GM12878 (cell line): ENCODE measurements at regions not wholly inside any gene's neighbourhood (a gene's known extent, or its start where the extent isn't known, plus 50 kb on each side); places are given as distances from the start of the nearest gene placed in this dataset.

Experiments used
- ATAC-seq: fragments of 200-7000 bp; cut with Tn5 transposase; 3 replicates; pipeline ENCODE4 v1.9.1; 2020; ENCODE audit warnings: mild to moderate bottlenecking, moderate library complexity
- BruUV-seq: library from RNA; stranded (reverse); fragments of 400-500 nt; replicated peaks from 2 replicates; lab custom pipeline; 2021; lab: Mats Ljungman, UMichigan
- CTCF ChIA-PET: fragments of 300-600 bp; sonication (Branson Sonifier 250); formaldehyde crosslinking; extraction: SDS; loops from one replicate; lab custom pipeline; 2021; ENCODE audit warnings: inconsistent platforms; lab: Yijun Ruan, JAX
- POLR2A ChIA-PET: fragments of 350-600 bp; formaldehyde crosslinking; extraction: SDS; loops from one replicate; lab custom pipeline; 2021; ENCODE audit warnings: inconsistent platforms; lab: Charles Lee
- RAD21 ChIA-PET: fragments of 300-600 bp; sonication (Branson Sonifier 250); formaldehyde crosslinking; loops from one replicate; lab custom pipeline; 2023; ENCODE audit warnings: antibody characterized with exemption; ENCODE audit not compliant: unreplicated experiment; lab: Charles Lee
- SMC1A ChIA-PET: fragments of 300-600 bp; sonication (Branson Sonifier 250); formaldehyde crosslinking; loops from one replicate; lab custom pipeline; 2023; ENCODE audit not compliant: unreplicated experiment, uncharacterized antibody; lab: Charles Lee
- DNase-seq: peaks from one replicate; pipeline ENCODE4 v3.0.0-alpha.2; 2011; ENCODE audit warnings: low read depth, low spot score
- FAIRE-seq: peaks from 3 replicates; lab custom pipeline; 2011; peaks lifted over from hg19 to GRCh38; lab: Jason Lieb, UNC
- H2AFZ ChIP-seq: 2 replicates; pipeline ENCODE4 v1.6.0; 2011; ENCODE audit warnings: low read depth, low read length, control low read depth; ENCODE audit not compliant: control insufficient read depth
- H3K27ac ChIP-seq: 2 replicates; pipeline ENCODE4 v1.5.1; 2011; ENCODE audit warnings: control low read depth; ENCODE audit not compliant: control insufficient read depth, insufficient read depth
- H3K27me3 ChIP-seq, 2 experiments: replicated peaks in 1 of 2; 2 replicates each; pipeline versions ENCODE4 v1.6.0 to v1.6.1; 2011; ENCODE audit warnings: low read length in 1 of 2; ENCODE audit not compliant: control insufficient read depth in 2 of 2, insufficient read depth in 2 of 2
- H3K36me3 ChIP-seq, 2 experiments: 2 replicates each; pipeline ENCODE4 v1.5.1; 2011; ENCODE audit warnings: low read length in 1 of 2; ENCODE audit not compliant: control insufficient read depth in 2 of 2, insufficient read depth in 2 of 2
- H3K4me1 ChIP-seq: 2 replicates; pipeline ENCODE4 v1.6.1; 2011; ENCODE audit warnings: mild to moderate bottlenecking, low read length, moderate library complexity, mixed read lengths; ENCODE audit not compliant: control insufficient read depth, insufficient read depth
- H3K4me2 ChIP-seq: 2 replicates; pipeline ENCODE4 v1.6.0; 2011; ENCODE audit warnings: control low read depth; ENCODE audit not compliant: control insufficient read depth, insufficient read depth
- H3K4me3 ChIP-seq: fragments of 200-600 bp; sonication (generic); 2 replicates; pipeline ENCODE4 v1.5.1; 2016
- H3K79me2 ChIP-seq: 2 replicates; pipeline ENCODE4 v1.6.0; 2011; ENCODE audit warnings: low read length; ENCODE audit not compliant: control insufficient read depth, insufficient read depth
- H3K9ac ChIP-seq: 2 replicates; pipeline ENCODE4 v1.8.0; 2011; ENCODE audit warnings: low read length, control low read depth, mixed read lengths; ENCODE audit not compliant: control insufficient read depth, insufficient read depth
- H3K9me3 ChIP-seq: replicated peaks from 3 replicates; pipeline ENCODE4 v1.5.1; 2011; ENCODE audit warnings: mild to moderate bottlenecking, low read length; ENCODE audit not compliant: control insufficient read depth, insufficient read depth
- H4K20me1 ChIP-seq: 2 replicates; pipeline ENCODE4 v1.6.0; 2011; ENCODE audit not compliant: control insufficient read depth, insufficient read depth
- CHD1 ChIP-seq: IDR thresholded peaks from 2 replicates; pipeline ENCODE4 v1.6.1; 2012; ENCODE audit warnings: low read depth, low read length, improper control_type of control experiment
- CREB1 ChIP-seq: IDR thresholded peaks from 2 replicates; pipeline ENCODE4 v1.6.1; 2012; ENCODE audit warnings: low read depth, mild to moderate bottlenecking, inconsistent platforms
- MTA3 ChIP-seq: IDR thresholded peaks from 2 replicates; pipeline ENCODE4 v1.6.1; 2012; ENCODE audit warnings: low read length, inconsistent platforms, borderline replicate concordance
- NR2C1 ChIP-seq: fragments of 450-650 bp; IDR thresholded peaks from 2 replicates; pipeline ENCODE4 v1.6.1; 2017; ENCODE audit warnings: antibody characterized with exemption, mild to moderate bottlenecking, moderate library complexity
- POLR2A ChIP-seq: IDR thresholded peaks from 2 replicates; pipeline ENCODE4 v1.6.1; 2011; ENCODE audit warnings: low read depth, mild to moderate bottlenecking, low read length
- RB1 ChIP-seq: fragments of 450-650 bp; formaldehyde crosslinking; IDR thresholded peaks from 2 replicates; pipeline ENCODE4 v1.6.1; 2017; ENCODE audit warnings: mild to moderate bottlenecking, borderline replicate concordance
- RBBP5 ChIP-seq: fragments of 200-600 bp; sonication (generic); conservative IDR thresholded peaks from 2 replicates; pipeline ENCODE4 v1.6.1; 2016
- SMAD1 ChIP-seq: fragments of 450-650 bp; IDR thresholded peaks from 2 replicates; pipeline ENCODE4 v1.6.1; 2018; ENCODE audit warnings: mild to moderate bottlenecking, low read depth; ENCODE audit not compliant: partially characterized antibody
- SPI1 ChIP-seq: IDR thresholded peaks from 2 replicates; pipeline ENCODE4 v1.6.1; 2011; ENCODE audit warnings: low read depth, mild to moderate bottlenecking, low read length, moderate library complexity, borderline replicate concordance; ENCODE audit not compliant: insufficient read depth
- SREBF2 ChIP-seq: IDR thresholded peaks from 2 replicates; pipeline ENCODE4 v1.6.1; 2012; ENCODE audit warnings: mild to moderate bottlenecking, low read length
- TAF1 ChIP-seq: IDR thresholded peaks from 2 replicates; pipeline ENCODE4 v1.6.1; 2011; ENCODE audit warnings: mild to moderate bottlenecking, low read depth, low read length, borderline replicate concordance
- TCF7 ChIP-seq: IDR thresholded peaks from 2 replicates; pipeline ENCODE4 v1.6.1; 2014; ENCODE audit warnings: antibody characterized with exemption, borderline replicate concordance
- YBX1 ChIP-seq: fragments of 450-650 bp; IDR thresholded peaks from 2 replicates; pipeline ENCODE4 v1.6.1; 2016; ENCODE audit warnings: antibody characterized with exemption
- ZNF207 ChIP-seq: fragments of 450-650 bp; IDR thresholded peaks from 2 replicates; pipeline ENCODE4 v1.6.1; 2014; ENCODE audit warnings: antibody characterized with exemption, mild to moderate bottlenecking, borderline replicate concordance
- ZNF274 ChIP-seq: IDR thresholded peaks from one replicate; pipeline ENCODE4 v1.8.0; 2011; ENCODE audit not compliant: insufficient read length, insufficient read depth
- WGBS: methylation state at CpG from one replicate; pipeline ENCODE4 v1.1.6; 2016; ENCODE audit warnings: low lambda C conversion rate; ENCODE audit not compliant: insufficient replicate concordance, insufficient coverage; ENCODE audit errors: missing lambda C conversion rate; 5-methylcytosine and 5-hydroxymethylcytosine counted together
- in situ Hi-C: fragments of 300-500 bp; cut with MboI; formaldehyde crosslinking; loops from 9 replicates; pipeline ENCODE4 v1.14.3; 2018; ENCODE audit warnings: mixed read lengths
- intact Hi-C: fragments of 100-400 bp; cut with micrococcal nuclease; formaldehyde crosslinking; loops from one replicate; pipeline ENCODE4 v1.14.2; 2022; ENCODE audit not compliant: unreplicated experiment
- TF ChIP-seq, protein P1 (sequence below): fragments of 450-650 bp; formaldehyde crosslinking; IDR thresholded peaks from 2 replicates; pipeline ENCODE4 v1.4.0; 2020; ENCODE audit warnings: mild to moderate bottlenecking, moderate library complexity
- TF ChIP-seq, protein P2 (sequence below): fragments of 450-650 bp; formaldehyde crosslinking; IDR thresholded peaks from 2 replicates; pipeline ENCODE4 v1.4.0; 2022; ENCODE audit warnings: mild to moderate bottlenecking, moderate library complexity

DNA sequence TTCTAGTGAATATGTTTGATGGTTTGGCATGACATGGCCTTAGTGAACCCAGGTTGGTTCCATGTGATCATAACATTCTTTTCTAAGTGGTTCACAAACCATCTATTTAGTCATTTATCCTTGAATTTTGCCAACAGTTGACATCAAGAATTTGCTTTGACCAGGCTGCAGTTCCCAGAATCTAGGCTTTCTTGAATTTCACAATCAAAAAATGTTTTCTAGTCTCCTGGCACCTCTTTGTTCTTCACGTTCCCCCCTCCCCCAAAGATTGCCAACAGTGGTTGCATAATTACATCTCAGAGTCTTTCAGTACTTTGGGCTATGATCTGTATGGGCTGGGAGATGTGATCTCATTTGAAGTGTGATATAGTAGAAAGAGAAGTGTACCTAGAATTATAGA, 124.0 kb downstream of the GATA6 start:
- intact Hi-C loops (no loop called here), in situ Hi-C loops (no loop called here)
- ChIA-PET RAD21 (no interaction called here), CTCF (no interaction called here), POLR2A (no interaction called here), SMC1A (no interaction called here)
- Histone ChIP-seq H3K4me2 (no peak overlapping the region), H3K79me2 (no peaks in the 10 kb centered on the region), H3K36me3 (no peaks in the 10 kb centered on the region), H3K9me3 (no peaks in the 10 kb centered on the region), H3K9ac (no peak overlapping the region), H3K27me3 (no peaks in the 10 kb centered on the region), H4K20me1 (no peaks in the 10 kb centered on the region), H3K4me3 (no peak overlapping the region), H3K4me1 (no peaks in the 10 kb centered on the region), H3K27ac (no peak overlapping the region), H2AFZ (no peak overlapping the region)
- FAIRE-seq, result no peak
- no TSS peak for BruUV-seq
- 0% methylated on average over 1 of the region's 1 CpG for whole genome bisulfite sequencing
- no peak for TF ChIP-seq SREBF2
- no peak for TF ChIP-seq TCF7
- no peak for TF ChIP-seq RB1
- no peak for TF ChIP-seq YBX1
- TF ChIP-seq CHD1, result no peak
- TF ChIP-seq, protein P1, sequence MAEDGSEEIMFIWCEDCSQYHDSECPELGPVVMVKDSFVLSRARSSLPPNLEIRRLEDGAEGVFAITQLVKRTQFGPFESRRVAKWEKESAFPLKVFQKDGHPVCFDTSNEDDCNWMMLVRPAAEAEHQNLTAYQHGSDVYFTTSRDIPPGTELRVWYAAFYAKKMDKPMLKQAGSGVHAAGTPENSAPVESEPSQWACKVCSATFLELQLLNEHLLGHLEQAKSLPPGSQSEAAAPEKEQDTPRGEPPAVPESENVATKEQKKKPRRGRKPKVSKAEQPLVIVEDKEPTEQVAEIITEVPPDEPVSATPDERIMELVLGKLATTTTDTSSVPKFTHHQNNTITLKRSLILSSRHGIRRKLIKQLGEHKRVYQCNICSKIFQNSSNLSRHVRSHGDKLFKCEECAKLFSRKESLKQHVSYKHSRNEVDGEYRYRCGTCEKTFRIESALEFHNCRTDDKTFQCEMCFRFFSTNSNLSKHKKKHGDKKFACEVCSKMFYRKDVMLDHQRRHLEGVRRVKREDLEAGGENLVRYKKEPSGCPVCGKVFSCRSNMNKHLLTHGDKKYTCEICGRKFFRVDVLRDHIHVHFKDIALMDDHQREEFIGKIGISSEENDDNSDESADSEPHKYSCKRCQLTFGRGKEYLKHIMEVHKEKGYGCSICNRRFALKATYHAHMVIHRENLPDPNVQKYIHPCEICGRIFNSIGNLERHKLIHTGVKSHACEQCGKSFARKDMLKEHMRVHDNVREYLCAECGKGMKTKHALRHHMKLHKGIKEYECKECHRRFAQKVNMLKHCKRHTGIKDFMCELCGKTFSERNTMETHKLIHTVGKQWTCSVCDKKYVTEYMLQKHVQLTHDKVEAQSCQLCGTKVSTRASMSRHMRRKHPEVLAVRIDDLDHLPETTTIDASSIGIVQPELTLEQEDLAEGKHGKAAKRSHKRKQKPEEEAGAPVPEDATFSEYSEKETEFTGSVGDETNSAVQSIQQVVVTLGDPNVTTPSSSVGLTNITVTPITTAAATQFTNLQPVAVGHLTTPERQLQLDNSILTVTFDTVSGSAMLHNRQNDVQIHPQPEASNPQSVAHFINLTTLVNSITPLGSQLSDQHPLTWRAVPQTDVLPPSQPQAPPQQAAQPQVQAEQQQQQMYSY (CRISPR knock-in tag), result no peak
- TF ChIP-seq NR2C1, result no peak
- TF ChIP-seq CREB1, result no peak
- TF ChIP-seq SPI1, result no peak
- TF ChIP-seq POLR2A, result no peak
- TF ChIP-seq ZNF274, result no peak
- no peak for TF ChIP-seq SMAD1
- no peak for TF ChIP-seq ZNF207
- no peak for TF ChIP-seq MTA3
- TF ChIP-seq TAF1, result no peak
- TF ChIP-seq RBBP5, result no peak
- TF ChIP-seq, protein P2, sequence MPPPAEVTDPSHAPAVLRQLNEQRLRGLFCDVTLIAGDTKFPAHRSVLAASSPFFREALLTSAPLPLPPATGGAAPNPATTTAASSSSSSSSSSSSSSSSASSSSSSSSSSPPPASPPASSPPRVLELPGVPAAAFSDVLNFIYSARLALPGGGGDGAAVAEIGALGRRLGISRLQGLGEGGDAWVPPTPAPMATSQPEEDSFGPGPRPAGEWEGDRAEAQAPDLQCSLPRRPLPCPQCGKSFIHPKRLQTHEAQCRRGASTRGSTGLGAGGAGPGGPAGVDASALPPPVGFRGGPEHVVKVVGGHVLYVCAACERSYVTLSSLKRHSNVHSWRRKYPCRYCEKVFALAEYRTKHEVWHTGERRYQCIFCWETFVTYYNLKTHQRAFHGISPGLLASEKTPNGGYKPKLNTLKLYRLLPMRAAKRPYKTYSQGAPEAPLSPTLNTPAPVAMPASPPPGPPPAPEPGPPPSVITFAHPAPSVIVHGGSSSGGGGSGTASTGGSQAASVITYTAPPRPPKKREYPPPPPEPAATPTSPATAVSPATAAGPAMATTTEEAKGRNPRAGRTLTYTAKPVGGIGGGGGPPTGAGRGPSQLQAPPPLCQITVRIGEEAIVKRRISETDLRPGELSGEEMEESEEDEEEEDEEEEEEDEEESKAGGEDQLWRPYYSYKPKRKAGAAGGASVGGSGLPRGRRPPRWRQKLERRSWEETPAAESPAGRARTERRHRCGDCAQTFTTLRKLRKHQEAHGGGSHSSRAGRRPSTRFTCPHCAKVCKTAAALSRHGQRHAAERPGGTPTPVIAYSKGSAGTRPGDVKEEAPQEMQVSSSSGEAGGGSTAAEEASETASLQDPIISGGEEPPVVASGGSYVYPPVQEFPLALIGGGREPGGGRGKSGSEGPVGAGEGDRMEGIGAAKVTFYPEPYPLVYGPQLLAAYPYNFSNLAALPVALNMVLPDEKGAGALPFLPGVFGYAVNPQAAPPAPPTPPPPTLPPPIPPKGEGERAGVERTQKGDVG (CRISPR knock-in tag), result no peak
- no peak for ATAC-seq
- no peak for DNase-seq
